ENCODE measurements at regions not wholly inside any gene's neighbourhood (a gene's known extent, or its start where the extent isn't known, plus 50 kb on each side); places are given as distances from the start of the nearest gene placed in this dataset.

GRCh38 chr20:56859801-56860261 lies 230.7 kb downstream of the TFAP2C start:
- Histone ChIP-seq H3K4me2 (ENCODE audit: insufficient read depth, insufficient read length, low read length) (no peak overlapping the region), H3K4ac (ENCODE audit: low read depth, low read length) (no peak overlapping the region)

More at GRCh38 chr20:56859801-56860261, 230.7 kb downstream of the TFAP2C start:
- H2AK5ac ChIP-seq (ENCODE audit: insufficient read length, low read length), result no peak overlapping the region
- H4K91ac ChIP-seq (ENCODE audit: insufficient read length, low read depth, low read length), result no peak overlapping the region
- WGBS (ENCODE audit: extremely low coverage, insufficient read length, low lambda C conversion rate), result no CpG with 5 or more reads among the region's 10 CpGs
- H3K4me1 ChIP-seq (ENCODE audit: insufficient read depth, low read length), result peaks cover 4% of the 10 kb centered on the region; the same call in 1 of the 2 replicates
- H4K5ac ChIP-seq (ENCODE audit: insufficient read length, low read depth, low read length), result no peak overlapping the region
- no peaks in the 10 kb centered on the region for H3K23me2 ChIP-seq (ENCODE audit: insufficient read length, low read depth, low read length, poor library complexity, severe bottlenecking)
- H3K18ac ChIP-seq (ENCODE audit: insufficient read length, low read depth, low read length), result no peak overlapping the region
- no peak overlapping the region for H3T11ph ChIP-seq (ENCODE audit: low read length)
- no peak overlapping the region for H2BK120ac ChIP-seq (ENCODE audit: low read depth, low read length, poor library complexity, severe bottlenecking)
- Mint-ChIP-seq H3K36me3 (ENCODE audit: insufficient read depth in 1 of 3, low read depth in 3 of 3) (no peaks in the 10 kb centered on the region), H3K4me1 (peaks cover 35 to 39% of the 10 kb centered on the region in 2 experiments), H3K9me3 (no peaks in the 10 kb centered on the region), H3K27ac (no peak overlapping the region; a peak in 1 of 7 replicates), H3K27me3 (ENCODE audit: low read depth) (peaks cover 22% of the 10 kb centered on the region), H3K4me3 (peak overlapping the region in 1 of 2 experiments; percentile 62; a peak in 2 of 5 replicates)
- H2BK12ac ChIP-seq (ENCODE audit: insufficient read length, low read depth, low read length), result no peak overlapping the region
- H4K20me1 ChIP-seq (ENCODE audit: control insufficient read depth, insufficient read depth, insufficient read length), result no peaks in the 10 kb centered on the region
- no peak overlapping the region for H4K8ac ChIP-seq (replicated peaks; ENCODE audit: insufficient read length, low read depth, low read length)
- no peaks in the 10 kb centered on the region for H3K9me3 ChIP-seq (ENCODE audit: control insufficient read depth, low read depth, low read length)
- DNase-seq, result peak; percentile 48
- H3K9ac ChIP-seq (ENCODE audit: extremely low read depth, insufficient read length, low read length), result no peak overlapping the region
- TF ChIP-seq CTCF (conservative IDR thresholded peaks at IDR 0.05), result no peak
- H3K79me1 ChIP-seq (ENCODE audit: insufficient read depth, low read depth, low read length, poor library complexity, severe bottlenecking), result no peaks in the 10 kb centered on the region
- H2BK5ac ChIP-seq (ENCODE audit: insufficient read length, low read length), result no peak overlapping the region
- H3K27me3 ChIP-seq (ENCODE audit: insufficient read depth, low read length), result no peaks in the 10 kb centered on the region
- H3K56ac ChIP-seq (ENCODE audit: insufficient read length, low read depth, low read length), result no peak overlapping the region
- H2BK15ac ChIP-seq (ENCODE audit: low read depth, low read length), result no peak overlapping the region
- H3K23ac ChIP-seq (ENCODE audit: insufficient read length, low read depth, low read length), result no peak overlapping the region
- no peak overlapping the region for H3K27ac ChIP-seq (ENCODE audit: insufficient read length, low read depth, low read length)
- H3K79me2 ChIP-seq (ENCODE audit: insufficient read depth, low read length), result no peaks in the 10 kb centered on the region
- no peak overlapping the region for H2BK20ac ChIP-seq (ENCODE audit: low read depth, low read length, poor library complexity, severe bottlenecking)
- no peak overlapping the region for H2AFZ ChIP-seq (ENCODE audit: low read length)
- peak overlapping the region; percentile 38; the same call in 1 of the 2 replicates for H3K14ac ChIP-seq (ENCODE audit: insufficient read depth, low read length)
